PC-9 (cell line): ENCODE measurements at regions not wholly inside any gene's neighbourhood (a gene's known extent, or its start where the extent isn't known, plus 50 kb on each side); places are given as distances from the start of the nearest gene placed in this dataset.

Experiments used
- BruUV-seq: library from RNA; stranded (reverse); fragments of 400-500 nt; replicated peaks from 2 replicates; lab custom pipeline; 2021; lab: Mats Ljungman, UMichigan
- CTCF ChIA-PET: fragments of 300-600 bp; sonication (Branson Sonifier 250); formaldehyde crosslinking; loops from one replicate; lab custom pipeline; 2022; ENCODE audit warnings: antibody characterized with exemption; lab: Charles Lee
- POLR2A ChIA-PET: fragments of 300-600 bp; sonication (Branson Sonifier 250); formaldehyde crosslinking; loops from one replicate; lab custom pipeline; 2022; ENCODE audit warnings: antibody characterized with exemption; ENCODE audit not compliant: unreplicated experiment; lab: Charles Lee
- DNase-seq, 2 experiments: peaks; one replicate each; pipeline versions ENCODE4 v3.0.0 to v3.0.0-alpha.2; 2015 to 2022; ENCODE audit warnings: mixed read lengths in 1 of 2
- H2AFZ ChIP-seq: fragments of 200-600 bp; sonication (generic); 2 replicates; pipeline ENCODE4 v1.8.1; 2017; ENCODE audit warnings: antibody characterized with exemption
- H3F3A ChIP-seq: fragments of 200-600 bp; sonication (generic); 2 replicates; pipeline ENCODE4 v1.8.1; 2017; ENCODE audit warnings: antibody characterized with exemption, mild to moderate bottlenecking, low read depth; ENCODE audit not compliant: insufficient read depth
- H3K27ac ChIP-seq: fragments of 200-600 bp; sonication (generic); 2 replicates; pipeline ENCODE4 v1.6.1; 2016; ENCODE audit warnings: mixed run types
- H3K27me3 ChIP-seq: fragments of 200-600 bp; sonication (generic); 2 replicates; pipeline ENCODE4 v1.6.1; 2016; ENCODE audit warnings: low read depth, mixed run types; ENCODE audit not compliant: insufficient read depth
- H3K36me3 ChIP-seq: fragments of 200-600 bp; sonication (generic); 2 replicates; pipeline ENCODE4 v1.6.1; 2016; ENCODE audit warnings: low read depth, mixed run types
- H3K4me1 ChIP-seq: fragments of 200-600 bp; sonication (generic); replicated peaks from 2 replicates; pipeline ENCODE4 v1.6.1; 2016; ENCODE audit warnings: mixed run types; ENCODE audit not compliant: insufficient read depth
- H3K4me2 ChIP-seq: fragments of 200-600 bp; sonication (generic); 2 replicates; pipeline ENCODE4 v1.6.1; 2017; ENCODE audit warnings: mixed run types
- H3K4me3 ChIP-seq: fragments of 200-600 bp; sonication (generic); 2 replicates; pipeline ENCODE4 v1.6.1; 2016; ENCODE audit warnings: mixed run types
- H3K79me2 ChIP-seq: fragments of 200-600 bp; sonication (generic); 2 replicates; pipeline ENCODE4 v1.6.1; 2017; ENCODE audit warnings: low read depth, mixed run types
- H3K9me2 ChIP-seq: fragments of 200-600 bp; sonication (generic); 2 replicates; pipeline ENCODE4 v1.8.1; 2017; ENCODE audit warnings: mild to moderate bottlenecking; ENCODE audit not compliant: insufficient read depth
- H3K9me3 ChIP-seq: fragments of 200-600 bp; sonication (generic); 2 replicates; pipeline ENCODE4 v1.8.1; 2016; ENCODE audit warnings: low read depth; ENCODE audit not compliant: insufficient read depth
- H4K20me1 ChIP-seq: fragments of 200-600 bp; sonication (generic); 2 replicates; pipeline ENCODE4 v1.8.1; 2017; ENCODE audit not compliant: insufficient read depth
- CTCF ChIP-seq: fragments of 200-600 bp; sonication (generic); conservative IDR thresholded peaks from 2 replicates; pipeline ENCODE4 v1.6.1; 2017; ENCODE audit warnings: mixed run types, antibody characterized with exemption, mild to moderate bottlenecking, moderate library complexity
- EZH2 ChIP-seq: fragments of 200-600 bp; sonication (generic); IDR thresholded peaks from 2 replicates; pipeline ENCODE4 v1.8.0; 2017; ENCODE audit warnings: antibody characterized with exemption, low read depth
- intact Hi-C: fragments of 100-400 bp; cut with micrococcal nuclease; formaldehyde crosslinking; loops from one replicate; pipeline ENCODE4 v1.10.0; 2022; ENCODE audit not compliant: unreplicated experiment

- Histone ChIP-seq H3F3A (no peaks in the 10 kb centered on the region), H3K36me3 (no peaks in the 10 kb centered on the region), H2AFZ (no peak overlapping the region), H3K4me2 (no peak overlapping the region), H3K79me2 (no peaks in the 10 kb centered on the region), H3K27me3 (no peaks in the 10 kb centered on the region), H4K20me1 (no peaks in the 10 kb centered on the region), H3K4me3 (no peak overlapping the region), H3K9me2 (no peaks in the 10 kb centered on the region), H3K9me3 (no peaks in the 10 kb centered on the region), H3K27ac (no peak overlapping the region), H3K4me1 (no peaks in the 10 kb centered on the region)
- TF ChIP-seq EZH2 (no peak), CTCF (no peak)
- DNase-seq: no peak
- intact Hi-C loops: no loop called here
- no TSS peak for BruUV-seq
- ChIA-PET POLR2A (no interaction called here), CTCF (no interaction called here)
Measured at GRCh38 chr4:116444117-116444516, 641.3 kb downstream of the TRAM1L1 start.

- TF ChIP-seq CTCF (no peak), EZH2 (no peak)
- Histone ChIP-seq H3K4me3 (no peak overlapping the region), H4K20me1 (no peaks in the 10 kb centered on the region), H3K36me3 (no peaks in the 10 kb centered on the region), H3K9me2 (no peaks in the 10 kb centered on the region), H2AFZ (no peak overlapping the region), H3K4me2 (no peak overlapping the region), H3K27me3 (no peaks in the 10 kb centered on the region), H3K27ac (no peak overlapping the region), H3K79me2 (no peaks in the 10 kb centered on the region), H3F3A (no peaks in the 10 kb centered on the region), H3K4me1 (no peaks in the 10 kb centered on the region), H3K9me3 (no peaks in the 10 kb centered on the region)
- BruUV-seq: no TSS peak
- intact Hi-C loops: no loop called here
- no peak for DNase-seq
- ChIA-PET CTCF (no interaction called here), POLR2A (interaction anchor here (0.5 kb wide), 1 partner anchor 555 kb away, joined by 7 read pairs; no protein-coding TSS in a partner anchor)
Measured at GRCh38 chr4:116438981-116439729, 646.2 kb downstream of the TRAM1L1 start.

DNA sequence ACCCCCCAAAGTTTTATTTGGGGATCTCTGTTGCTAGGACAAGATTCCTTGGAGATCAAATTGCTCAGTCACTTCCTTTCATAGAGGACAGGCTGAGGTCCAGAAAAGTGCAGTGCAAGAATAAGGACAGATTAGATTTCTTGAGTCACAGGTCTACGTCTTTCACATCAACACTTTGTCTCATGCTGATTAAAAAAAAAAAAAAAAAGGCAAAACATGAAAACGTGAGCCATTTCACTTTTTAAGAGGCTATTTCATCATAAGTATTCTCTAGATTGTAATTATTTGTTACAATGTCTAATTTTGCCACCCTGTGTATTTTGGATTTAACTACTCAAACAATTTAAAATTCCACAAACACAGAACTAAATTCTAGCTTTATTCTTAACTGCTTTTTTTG lies 647.0 kb downstream of the TRAM1L1 start:
- no peaks in the 10 kb centered on the region for H3K27me3 ChIP-seq
- H2AFZ ChIP-seq: no peak overlapping the region
- H3K4me2 ChIP-seq: no peak overlapping the region
- H3K4me3 ChIP-seq: no peak overlapping the region
- BruUV-seq: no TSS peak
- no peaks in the 10 kb centered on the region for H3K9me2 ChIP-seq
- no peaks in the 10 kb centered on the region for H3F3A ChIP-seq
- no peak overlapping the region for H3K27ac ChIP-seq
- no peaks in the 10 kb centered on the region for H3K4me1 ChIP-seq
- DNase-seq: no peak
- no peak for TF ChIP-seq CTCF
- no peak for TF ChIP-seq EZH2
- ChIA-PET CTCF (no interaction called here), POLR2A (interaction anchor here (0.5 kb wide), 1 partner anchor 554 kb away, joined by 7 read pairs; no protein-coding TSS in a partner anchor)
- H3K79me2 ChIP-seq: no peaks in the 10 kb centered on the region
- H4K20me1 ChIP-seq: no peaks in the 10 kb centered on the region
- H3K9me3 ChIP-seq: no peaks in the 10 kb centered on the region
- H3K36me3 ChIP-seq: no peaks in the 10 kb centered on the region
- intact Hi-C loops: no loop called here
